DMS 273 (cell line): ENCODE measurements at regions not wholly inside any gene's neighbourhood (a gene's known extent, or its start where the extent isn't known, plus 50 kb on each side); places are given as distances from the start of the nearest gene placed in this dataset.

ENCODE experiments used
- DNase-seq: peaks from one replicate; lab custom pipeline; 2025; ENCODE audit not compliant: unreplicated experiment; lab: John Stamatoyannopoulos, UW

- DNase-seq, result no peak
These were observed 189.5 kb upstream of the SLC10A2 start for GRCh38 chr13:103255587-103256301.

GRCh38 chr13:103250071-103250470 lies 183.9 kb upstream of the SLC10A2 start:
- DNase-seq, result peak; percentile 82

- DNase-seq, result peak; percentile 33
These were observed 180.5 kb upstream of the SLC10A2 start for GRCh38 chr13:103246581-103247200.

- DNase-seq, result no peak
These were observed 177.3 kb upstream of the SLC10A2 start for GRCh38 chr13:103243495-103243894.

GRCh38 chr13:103238441-103238840 lies 172.2 kb upstream of the SLC10A2 start:
- peak; percentile 80 for DNase-seq

GRCh38 chr13:103236213-103236612 lies 170.0 kb upstream of the SLC10A2 start:
- peak; percentile 63 for DNase-seq

- no peak for DNase-seq
These were observed 163.5 kb upstream of the SLC10A2 start for GRCh38 chr13:103229674-103230073.

- DNase-seq, result no peak
These were observed 158.6 kb upstream of the SLC10A2 start for GRCh38 chr13:103224804-103225203.

GRCh38 chr13:103222683-103223082 lies 156.5 kb upstream of the SLC10A2 start:
- DNase-seq, result no peak

GRCh38 chr13:103218253-103218652 lies 152.0 kb upstream of the SLC10A2 start:
- DNase-seq, result no peak

GRCh38 chr13:103213152-103213551 lies 146.9 kb upstream of the SLC10A2 start:
- DNase-seq, result no peak

- DNase-seq, result no peak
These were observed 144.1 kb upstream of the SLC10A2 start for GRCh38 chr13:103210348-103210747.

GRCh38 chr13:103203735-103204330 lies 137.6 kb upstream of the SLC10A2 start:
- no peak for DNase-seq

- DNase-seq, result no peak
These were observed 134.1 kb upstream of the SLC10A2 start for GRCh38 chr13:103200118-103200885.

- no peak for DNase-seq
These were observed 133.3 kb upstream of the SLC10A2 start for GRCh38 chr13:103199380-103200088.

- DNase-seq, result no peak
These were observed 130.1 kb upstream of the SLC10A2 start for GRCh38 chr13:103196356-103196755.

GRCh38 chr13:103195762-103196161 lies 129.5 kb upstream of the SLC10A2 start:
- DNase-seq, result no peak

GRCh38 chr13:103194871-103195270 lies 128.7 kb upstream of the SLC10A2 start:
- DNase-seq, result no peak

- DNase-seq, result no peak
These were observed 126.4 kb upstream of the SLC10A2 start for GRCh38 chr13:103192511-103193135.

- no peak for DNase-seq
These were observed 124.6 kb upstream of the SLC10A2 start for GRCh38 chr13:103190841-103191240.
